HCT116 (cell line): ENCODE measurements at regions not wholly inside any gene's neighbourhood (a gene's known extent, or its start where the extent isn't known, plus 50 kb on each side); places are given as distances from the start of the nearest gene placed in this dataset.

Experiments used
- ATAC-seq: fragments of 200-7000 bp; cut with Tn5 transposase; 2 replicates; pipeline ENCODE4 v1.9.1; 2020; ENCODE audit warnings: mild to moderate bottlenecking, moderate library complexity
- BruUV-seq: library from RNA; stranded (reverse); fragments of 400-500 nt; replicated peaks from 2 replicates; lab custom pipeline; 2021; lab: Mats Ljungman, UMichigan
- CTCF ChIA-PET: fragments of 300-600 bp; sonication (Branson Sonifier 250); formaldehyde crosslinking; loops from one replicate; lab custom pipeline; 2021; ENCODE audit warnings: antibody characterized with exemption; lab: Charles Lee
- POLR2A ChIA-PET: fragments of 300-600, 350-600 bp; sonication (Branson Sonifier 250); formaldehyde crosslinking; loops from one replicate; lab custom pipeline; 2021; ENCODE audit warnings: antibody characterized with exemption; lab: Charles Lee
- RAD21 ChIA-PET, 2 experiments: fragments of 300-600 bp; sonication (Branson Sonifier 250); formaldehyde crosslinking; loops; one replicate each; lab custom pipeline; 2023; ENCODE audit warnings: low total read pairs in 2 of 2; ENCODE audit not compliant: uncharacterized antibody in 2 of 2, unreplicated experiment in 2 of 2, low non-redundant PET in 1 of 2; lab: Charles Lee
- DNase-seq: peaks from one replicate; pipeline ENCODE4 v3.0.0-alpha.2; 2010; ENCODE audit warnings: low read depth, low spot score
- H2AFZ ChIP-seq: fragments of 200-600 bp; shearing (Covaris generic), sonication (generic); 2 replicates; pipeline ENCODE4 v1.6.1; 2017; ENCODE audit warnings: low read depth, mixed run types, mixed read lengths, antibody characterized with exemption, low read length; ENCODE audit not compliant: poor library complexity, severe bottlenecking
- H3K27ac ChIP-seq: 2 replicates; pipeline ENCODE4 v1.5.1; 2012; ENCODE audit warnings: low read depth, low read length
- H3K27me3 ChIP-seq: fragments of 200-600 bp; sonication (generic); 2 replicates; pipeline ENCODE4 v1.6.1; 2016; ENCODE audit warnings: mixed run types, low read length, mixed read lengths; ENCODE audit not compliant: insufficient read depth
- H3K36me3 ChIP-seq, 2 experiments: fragments of 200-500 bp in 1 of 2; fragments of 200-600 bp in 1 of 2; sonication (Bioruptor generic) in 1 of 2; sonication (generic) in 1 of 2; 2 replicates each; pipeline versions ENCODE4 v1.5.1 to v1.6.1; 2014 to 2016; ENCODE audit warnings: low read length in 2 of 2, inconsistent platforms in 1 of 2, mixed read lengths in 1 of 2, mixed run types in 1 of 2; ENCODE audit not compliant: insufficient read depth in 2 of 2, control insufficient read depth in 1 of 2
- H3K4me1 ChIP-seq, 2 experiments: fragments of 200-600 bp in 1 of 2; sonication (generic) in 1 of 2; 2 replicates each; pipeline versions ENCODE4 v1.5.1 to v1.6.1; 2012 to 2017; ENCODE audit warnings: low read length in 2 of 2, inconsistent platforms in 1 of 2, mild to moderate bottlenecking in 1 of 2, mixed read lengths in 1 of 2, mixed run types in 1 of 2, moderate library complexity in 1 of 2; ENCODE audit not compliant: insufficient read depth in 2 of 2, control insufficient read depth in 1 of 2
- H3K4me2 ChIP-seq: fragments of 200-600 bp; sonication (generic); 2 replicates; pipeline ENCODE4 v1.6.1; 2017; ENCODE audit warnings: mixed run types, low read length, mixed read lengths
- H3K4me3 ChIP-seq, 2 experiments: fragments of 200-600 bp in 1 of 2; sonication (generic) in 1 of 2; replicated peaks in 1 of 2; 2 replicates each; pipeline ENCODE4 v1.5.1; 2011 to 2016; ENCODE audit warnings: low read length in 2 of 2, control low read depth in 1 of 2, low read depth in 1 of 2, mild to moderate bottlenecking in 1 of 2, mixed read lengths in 1 of 2, mixed run types in 1 of 2
- H3K79me2 ChIP-seq: fragments of 200-600 bp; sonication (generic); 2 replicates; pipeline ENCODE4 v1.6.1; 2017; ENCODE audit warnings: mild to moderate bottlenecking, mixed run types, low read length, moderate library complexity, mixed read lengths; ENCODE audit not compliant: insufficient read depth
- H3K9ac ChIP-seq: fragments of 200-600 bp; sonication (generic); 2 replicates; pipeline ENCODE4 v1.6.1; 2016; ENCODE audit warnings: low read length, mixed read lengths
- H3K9me2 ChIP-seq: fragments of 200-600 bp; sonication (generic), shearing (Covaris generic); 2 replicates; pipeline ENCODE4 v1.6.1; 2017; ENCODE audit warnings: mixed run types, mild to moderate bottlenecking, moderate library complexity; ENCODE audit not compliant: insufficient read depth
- H3K9me3 ChIP-seq, 2 experiments: fragments of 200-500 bp in 1 of 2; fragments of 200-600 bp in 1 of 2; sonication (Bioruptor generic) in 1 of 2; sonication (generic) in 1 of 2; 2 replicates each; pipeline ENCODE4 v1.6.1; 2014 to 2017; ENCODE audit warnings: low read length in 2 of 2, mixed read lengths in 2 of 2, inconsistent platforms in 1 of 2, low read depth in 1 of 2, mild to moderate bottlenecking in 1 of 2, mixed run types in 1 of 2, moderate library complexity in 1 of 2; ENCODE audit not compliant: control insufficient read depth in 1 of 2, insufficient read depth in 1 of 2
- H4K20me1 ChIP-seq: fragments of 200-600 bp; sonication (generic), shearing (Covaris generic); 2 replicates; pipeline ENCODE4 v1.6.1; 2017; ENCODE audit warnings: mixed run types, mild to moderate bottlenecking, moderate library complexity; ENCODE audit not compliant: insufficient read depth
- CBX3 ChIP-seq: IDR thresholded peaks from 2 replicates; pipeline ENCODE4 v1.6.1; 2012; ENCODE audit warnings: low read depth
- FOSL1 ChIP-seq: IDR thresholded peaks from 2 replicates; pipeline ENCODE4 v1.6.1; 2012; ENCODE audit warnings: low read depth
- JUND ChIP-seq: IDR thresholded peaks from 2 replicates; pipeline ENCODE4 v1.6.1; 2012
- RAD21 ChIP-seq: IDR thresholded peaks from 2 replicates; pipeline ENCODE4 v1.6.1; 2012; ENCODE audit warnings: low read depth, mild to moderate bottlenecking
- YY1 ChIP-seq: IDR thresholded peaks from 2 replicates; pipeline ENCODE4 v1.6.1; 2011; ENCODE audit warnings: low read length, low read depth, moderate library complexity, mild to moderate bottlenecking; ENCODE audit not compliant: insufficient replicate concordance; ENCODE audit errors: extremely low read depth
- ZNF274 ChIP-seq: fragments of 200-500 bp; sonication (Bioruptor generic); IDR thresholded peaks from 2 replicates; pipeline ENCODE4 v1.6.1; 2014; ENCODE audit warnings: mild to moderate bottlenecking, low read depth, low read length, inconsistent platforms
- intact Hi-C: fragments of 100-400 bp; cut with micrococcal nuclease; formaldehyde crosslinking; loops from 2 replicates; pipeline ENCODE4 v1.10.0; 2022
- TF ChIP-seq, protein P1 (sequence below): IDR thresholded peaks from 2 replicates; pipeline ENCODE4 v1.6.1; 2011; ENCODE audit warnings: mild to moderate bottlenecking, low read length, moderate library complexity; ENCODE audit not compliant: insufficient replicate concordance; ENCODE audit errors: extremely low read depth
- TF ChIP-seq, protein P2 (sequence below), 3 experiments: fragments of 200-600 bp in 1 of 3; sonication (generic) in 1 of 3; IDR thresholded peaks in 2 of 3; conservative IDR thresholded peaks in 1 of 3; 2 replicates each; pipeline ENCODE4 v1.5.1; 2012 to 2017; ENCODE audit warnings: low read depth in 2 of 3, low read length in 2 of 3, antibody characterized with exemption in 1 of 3, borderline replicate concordance in 1 of 3, control low read depth in 1 of 3, mild to moderate bottlenecking in 1 of 3, mixed read lengths in 1 of 3, mixed run types in 1 of 3, moderate library complexity in 1 of 3; ENCODE audit not compliant: insufficient read depth in 1 of 3

DNA sequence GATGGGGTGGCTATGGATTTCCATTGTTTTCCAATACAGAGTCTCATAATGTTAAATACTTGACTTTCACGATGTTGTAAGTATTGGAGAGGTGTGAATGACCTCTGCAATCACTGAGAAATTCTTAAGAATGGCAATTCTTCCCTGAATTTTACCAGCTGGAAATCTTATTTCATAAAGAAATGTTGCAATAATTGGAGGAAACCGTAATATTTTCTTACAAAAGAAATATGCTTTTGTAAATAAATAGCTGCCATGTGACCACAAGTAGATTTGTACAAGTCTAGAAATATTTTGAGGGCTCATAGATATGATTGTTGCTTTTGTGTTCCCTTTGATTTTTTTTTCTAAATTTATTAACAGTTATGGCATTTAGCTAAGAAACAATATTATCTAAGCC is 308.7 kb upstream of the ATP2B1 start:
- DNase-seq, result no peak
- POLR2A ChIA-PET, result no interaction called here

GRCh38 chr12:90015228-90015627 is 306.6 kb upstream of the ATP2B1 start:
- H3K4me1 ChIP-seq, result no peaks in the 10 kb centered on the region
- no TSS peak for BruUV-seq
- no peaks in the 10 kb centered on the region for H4K20me1 ChIP-seq
- no peak overlapping the region for H3K4me2 ChIP-seq
- no peak for TF ChIP-seq JUND
- TF ChIP-seq, protein P1, sequence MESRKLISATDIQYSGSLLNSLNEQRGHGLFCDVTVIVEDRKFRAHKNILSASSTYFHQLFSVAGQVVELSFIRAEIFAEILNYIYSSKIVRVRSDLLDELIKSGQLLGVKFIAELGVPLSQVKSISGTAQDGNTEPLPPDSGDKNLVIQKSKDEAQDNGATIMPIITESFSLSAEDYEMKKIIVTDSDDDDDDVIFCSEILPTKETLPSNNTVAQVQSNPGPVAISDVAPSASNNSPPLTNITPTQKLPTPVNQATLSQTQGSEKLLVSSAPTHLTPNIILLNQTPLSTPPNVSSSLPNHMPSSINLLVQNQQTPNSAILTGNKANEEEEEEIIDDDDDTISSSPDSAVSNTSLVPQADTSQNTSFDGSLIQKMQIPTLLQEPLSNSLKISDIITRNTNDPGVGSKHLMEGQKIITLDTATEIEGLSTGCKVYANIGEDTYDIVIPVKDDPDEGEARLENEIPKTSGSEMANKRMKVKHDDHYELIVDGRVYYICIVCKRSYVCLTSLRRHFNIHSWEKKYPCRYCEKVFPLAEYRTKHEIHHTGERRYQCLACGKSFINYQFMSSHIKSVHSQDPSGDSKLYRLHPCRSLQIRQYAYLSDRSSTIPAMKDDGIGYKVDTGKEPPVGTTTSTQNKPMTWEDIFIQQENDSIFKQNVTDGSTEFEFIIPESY, result no peak
- no peak for TF ChIP-seq FOSL1
- TF ChIP-seq ZNF274, result no peak
- TF ChIP-seq CBX3, result no peak
- TF ChIP-seq RAD21, result no peak
- H3K4me3 ChIP-seq, result no peak overlapping the region
- H3K9me3 ChIP-seq, result no peaks in the 10 kb centered on the region
- H3K27ac ChIP-seq, result no peak overlapping the region
- H3K36me3 ChIP-seq, result no peaks in the 10 kb centered on the region
- RAD21 ChIA-PET, result no interaction called here
- H3K79me2 ChIP-seq, result no peaks in the 10 kb centered on the region
- no peaks in the 10 kb centered on the region for H3K27me3 ChIP-seq
- H3K9ac ChIP-seq, result no peak overlapping the region
- CTCF ChIA-PET, result no interaction called here
- no peaks in the 10 kb centered on the region for H3K9me2 ChIP-seq
- POLR2A ChIA-PET, result no interaction called here
- ATAC-seq, result no peak
- no peak for DNase-seq
- intact Hi-C loops, result no loop called here
- no peak overlapping the region for H2AFZ ChIP-seq

More for the DNA sequence above, 308.7 kb upstream of the ATP2B1 start:
- no peaks in the 10 kb centered on the region for H3K79me2 ChIP-seq
- no peak overlapping the region for H3K27ac ChIP-seq
- RAD21 ChIA-PET, result no interaction called here
- H3K4me1 ChIP-seq, result no peaks in the 10 kb centered on the region
- H3K4me3 ChIP-seq, result no peak overlapping the region
- H3K9me2 ChIP-seq, result no peaks in the 10 kb centered on the region
- no peak overlapping the region for H3K4me2 ChIP-seq
- no peak overlapping the region for H3K9ac ChIP-seq
- no peak overlapping the region for H2AFZ ChIP-seq
- intact Hi-C loops, result no loop called here
- H3K36me3 ChIP-seq, result no peaks in the 10 kb centered on the region
- no peak for ATAC-seq
- no peak for TF ChIP-seq CBX3
- TF ChIP-seq YY1, result no peak
- TF ChIP-seq, protein P2, sequence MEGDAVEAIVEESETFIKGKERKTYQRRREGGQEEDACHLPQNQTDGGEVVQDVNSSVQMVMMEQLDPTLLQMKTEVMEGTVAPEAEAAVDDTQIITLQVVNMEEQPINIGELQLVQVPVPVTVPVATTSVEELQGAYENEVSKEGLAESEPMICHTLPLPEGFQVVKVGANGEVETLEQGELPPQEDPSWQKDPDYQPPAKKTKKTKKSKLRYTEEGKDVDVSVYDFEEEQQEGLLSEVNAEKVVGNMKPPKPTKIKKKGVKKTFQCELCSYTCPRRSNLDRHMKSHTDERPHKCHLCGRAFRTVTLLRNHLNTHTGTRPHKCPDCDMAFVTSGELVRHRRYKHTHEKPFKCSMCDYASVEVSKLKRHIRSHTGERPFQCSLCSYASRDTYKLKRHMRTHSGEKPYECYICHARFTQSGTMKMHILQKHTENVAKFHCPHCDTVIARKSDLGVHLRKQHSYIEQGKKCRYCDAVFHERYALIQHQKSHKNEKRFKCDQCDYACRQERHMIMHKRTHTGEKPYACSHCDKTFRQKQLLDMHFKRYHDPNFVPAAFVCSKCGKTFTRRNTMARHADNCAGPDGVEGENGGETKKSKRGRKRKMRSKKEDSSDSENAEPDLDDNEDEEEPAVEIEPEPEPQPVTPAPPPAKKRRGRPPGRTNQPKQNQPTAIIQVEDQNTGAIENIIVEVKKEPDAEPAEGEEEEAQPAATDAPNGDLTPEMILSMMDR (IDR thresholded peaks at IDR 0.05 in 2 of 3, conservative IDR thresholded peaks at IDR 0.05 in 1 of 3; ENCODE audit: borderline replicate concordance in 1 of 3, insufficient read depth in 1 of 3, low read depth in 2 of 3, low read length in 2 of 3), result no peak
- no peaks in the 10 kb centered on the region for H3K9me3 ChIP-seq
- no peaks in the 10 kb centered on the region for H3K27me3 ChIP-seq
- BruUV-seq, result no TSS peak
- no peaks in the 10 kb centered on the region for H4K20me1 ChIP-seq
- CTCF ChIA-PET, result no interaction called here
